Astrocyte (in vitro differentiated cells and primary cell): ENCODE measurements at regions not wholly inside any gene's neighbourhood (a gene's known extent, or its start where the extent isn't known, plus 50 kb on each side); places are given as distances from the start of the nearest gene placed in this dataset.

Experiments used
- DNase-seq: peaks from one replicate; pipeline ENCODE4 v3.0.0-alpha.2; 2010; ENCODE audit warnings: low read depth
- FAIRE-seq: peaks from 2 replicates; lab custom pipeline; 2011; peaks lifted over from hg19 to GRCh38; lab: Jason Lieb, UNC
- H2AFZ ChIP-seq: 2 replicates; pipeline ENCODE4 v1.6.0; 2012; ENCODE audit warnings: low read depth, low read length, inconsistent platforms
- H3K27ac ChIP-seq: 2 replicates; pipeline ENCODE4 v1.5.1; 2011; ENCODE audit warnings: low read depth, low read length, inconsistent platforms
- H3K27me3 ChIP-seq: 2 replicates; pipeline ENCODE4 v1.6.0; 2011; ENCODE audit warnings: low read length, inconsistent platforms; ENCODE audit not compliant: insufficient read depth
- H3K36me3 ChIP-seq: 2 replicates; pipeline ENCODE4 v1.5.1; 2011; ENCODE audit warnings: low read length, inconsistent platforms; ENCODE audit not compliant: insufficient read depth
- H3K4me1 ChIP-seq: 2 replicates; pipeline ENCODE4 v1.5.1; 2011; ENCODE audit warnings: low read length, inconsistent platforms; ENCODE audit not compliant: insufficient read depth
- H3K4me2 ChIP-seq: 2 replicates; pipeline ENCODE4 v1.6.0; 2012; ENCODE audit warnings: low read length, inconsistent platforms
- H3K4me3 ChIP-seq: 2 replicates; pipeline ENCODE4 v1.5.1; 2011; ENCODE audit warnings: low read depth, mild to moderate bottlenecking, low read length, inconsistent platforms; ENCODE audit not compliant: insufficient read depth
- H3K79me2 ChIP-seq: 2 replicates; pipeline ENCODE4 v1.6.0; 2012; ENCODE audit warnings: mild to moderate bottlenecking, low read length, inconsistent platforms; ENCODE audit not compliant: insufficient read depth
- H3K9ac ChIP-seq: 2 replicates; pipeline ENCODE4 v1.6.0; 2012; ENCODE audit warnings: mild to moderate bottlenecking, low read length, inconsistent platforms
- H3K9me3 ChIP-seq: 2 replicates; pipeline ENCODE4 v1.5.1; 2012; ENCODE audit warnings: low read depth, mild to moderate bottlenecking, low read length, inconsistent platforms; ENCODE audit not compliant: insufficient read depth
- H4K20me1 ChIP-seq: 2 replicates; pipeline ENCODE4 v1.6.0; 2012; ENCODE audit warnings: low read length, inconsistent platforms; ENCODE audit not compliant: insufficient read depth
- H3K27ac Mint-ChIP-seq: one replicate; pipeline ENCODE4 v1.8.0; 2021; ENCODE audit warnings: mild to moderate bottlenecking, mixed read lengths; ENCODE audit not compliant: unreplicated experiment
- H3K27me3 Mint-ChIP-seq: one replicate; pipeline ENCODE4 v1.8.0; 2021; ENCODE audit warnings: low read depth, mixed read lengths; ENCODE audit not compliant: unreplicated experiment
- H3K36me3 Mint-ChIP-seq: one replicate; pipeline ENCODE4 v1.8.0; 2021; ENCODE audit warnings: low read depth, mixed read lengths; ENCODE audit not compliant: unreplicated experiment
- H3K4me1 Mint-ChIP-seq: one replicate; pipeline ENCODE4 v1.8.0; 2021; ENCODE audit warnings: low read depth, mixed read lengths; ENCODE audit not compliant: unreplicated experiment
- H3K4me3 Mint-ChIP-seq: one replicate; pipeline ENCODE4 v1.8.0; 2021; ENCODE audit warnings: mild to moderate bottlenecking, moderate library complexity, mixed read lengths; ENCODE audit not compliant: unreplicated experiment
- H3K9me3 Mint-ChIP-seq: one replicate; pipeline ENCODE4 v1.8.0; 2021; ENCODE audit warnings: mild to moderate bottlenecking, mixed read lengths; ENCODE audit not compliant: unreplicated experiment
- CTCF ChIP-seq: IDR thresholded peaks from 2 replicates; pipeline ENCODE4 v1.5.1; 2011; ENCODE audit warnings: low read depth, mild to moderate bottlenecking, inconsistent platforms, low read length, moderate library complexity; ENCODE audit not compliant: insufficient read depth
- EZH2 ChIP-seq: IDR thresholded peaks from 2 replicates; pipeline ENCODE4 v1.6.1; 2012; ENCODE audit warnings: mild to moderate bottlenecking, low read length, inconsistent platforms; ENCODE audit not compliant: insufficient read depth

GRCh38 chr20:54405540-54405939 is 69.9 kb upstream of the DOK5 start:
- Histone ChIP-seq H3K27me3 (peaks cover 2% of the 10 kb centered on the region), H2AFZ (no peak overlapping the region), H3K79me2 (no peaks in the 10 kb centered on the region), H3K4me1 (no peaks in the 10 kb centered on the region), H3K4me2 (no peak overlapping the region), H4K20me1 (no peaks in the 10 kb centered on the region), H3K9ac (no peak overlapping the region), H3K36me3 (no peaks in the 10 kb centered on the region), H3K27ac (no peak overlapping the region), H3K9me3 (no peaks in the 10 kb centered on the region), H3K4me3 (no peak overlapping the region)
- Mint-ChIP-seq H3K9me3 (no peaks in the 10 kb centered on the region), H3K27ac (no peak overlapping the region), H3K4me3 (no peak overlapping the region), H3K4me1 (no peaks in the 10 kb centered on the region), H3K27me3 (no peaks in the 10 kb centered on the region), H3K36me3 (no peaks in the 10 kb centered on the region)
- TF ChIP-seq CTCF, result no peak
- TF ChIP-seq EZH2, result no peak
- FAIRE-seq (no peak), DNase-seq (no peak)

GRCh38 chr20:54407459-54407858 is 67.9 kb upstream of the DOK5 start:
- Histone ChIP-seq H3K27me3 (no peaks in the 10 kb centered on the region), H4K20me1 (no peaks in the 10 kb centered on the region), H2AFZ (no peak overlapping the region), H3K4me1 (no peaks in the 10 kb centered on the region), H3K4me2 (no peak overlapping the region), H3K4me3 (no peak overlapping the region), H3K79me2 (no peaks in the 10 kb centered on the region), H3K36me3 (no peaks in the 10 kb centered on the region), H3K9me3 (no peaks in the 10 kb centered on the region), H3K9ac (no peak overlapping the region), H3K27ac (no peak overlapping the region)
- Mint-ChIP-seq H3K36me3 (no peaks in the 10 kb centered on the region), H3K9me3 (no peaks in the 10 kb centered on the region), H3K27me3 (no peaks in the 10 kb centered on the region), H3K27ac (no peak overlapping the region), H3K4me3 (no peak overlapping the region), H3K4me1 (no peaks in the 10 kb centered on the region)
- no peak for FAIRE-seq
- no peak for DNase-seq
- TF ChIP-seq EZH2 (no peak), CTCF (no peak)

- no peak overlapping the region for H3K4me2 ChIP-seq
- no peaks in the 10 kb centered on the region for H3K4me1 Mint-ChIP-seq
- H3K4me1 ChIP-seq, result no peaks in the 10 kb centered on the region
- no peaks in the 10 kb centered on the region for H3K9me3 Mint-ChIP-seq
- DNase-seq, result no peak
- no peak overlapping the region for H3K27ac Mint-ChIP-seq
- H3K4me3 Mint-ChIP-seq, result no peak overlapping the region
- H3K9ac ChIP-seq, result no peak overlapping the region
- H3K36me3 ChIP-seq, result no peaks in the 10 kb centered on the region
- TF ChIP-seq EZH2 (no peak), CTCF (no peak)
- no peak overlapping the region for H2AFZ ChIP-seq
- no peaks in the 10 kb centered on the region for H4K20me1 ChIP-seq
- no peaks in the 10 kb centered on the region for H3K79me2 ChIP-seq
- no peak overlapping the region for H3K4me3 ChIP-seq
- no peak overlapping the region for H3K27ac ChIP-seq
- no peaks in the 10 kb centered on the region for H3K27me3 Mint-ChIP-seq
- H3K9me3 ChIP-seq, result no peaks in the 10 kb centered on the region
- FAIRE-seq, result no peak
- no peaks in the 10 kb centered on the region for H3K36me3 Mint-ChIP-seq
- H3K27me3 ChIP-seq, result no peaks in the 10 kb centered on the region
These were observed 59.4 kb upstream of the DOK5 start for GRCh38 chr20:54415967-54416366.
